GM21528 (cell line): ENCODE measurements at regions not wholly inside any gene's neighbourhood (a gene's known extent, or its start where the extent isn't known, plus 50 kb on each side); places are given as distances from the start of the nearest gene placed in this dataset.

Experiments used
- ATAC-seq: cut with Tn5 transposase; IDR thresholded peaks from one replicate; pipeline ENCODE4 v1.9.1; 2021; ENCODE audit warnings: mild to moderate bottlenecking, moderate library complexity; ENCODE audit not compliant: unreplicated experiment, low FRiP score

GRCh38 chr3:115323380-115323779 is 176.3 kb upstream of the ZBTB20 start:
- no peak for ATAC-seq

GRCh38 chr3:115324056-115324455 is 177.0 kb upstream of the ZBTB20 start:
- no peak for ATAC-seq

GRCh38 chr3:115325539-115325938 is 178.5 kb upstream of the ZBTB20 start:
- ATAC-seq, result no peak

GRCh38 chr3:115330430-115330829 is 183.3 kb upstream of the ZBTB20 start:
- no peak for ATAC-seq

- no peak for ATAC-seq
These were observed 185.9 kb upstream of the ZBTB20 start for GRCh38 chr3:115332998-115333397.

GRCh38 chr3:115336836-115337235 is 189.7 kb upstream of the ZBTB20 start:
- ATAC-seq, result no peak

GRCh38 chr3:115340586-115340985 is 193.5 kb upstream of the ZBTB20 start:
- no peak for ATAC-seq

GRCh38 chr3:115341208-115341607 is 194.1 kb upstream of the ZBTB20 start:
- no peak for ATAC-seq

- ATAC-seq, result no peak
These were observed 200.6 kb upstream of the ZBTB20 start for GRCh38 chr3:115347737-115348136.

GRCh38 chr3:115348412-115348811 is 201.3 kb upstream of the ZBTB20 start:
- ATAC-seq, result no peak

- no peak for ATAC-seq
These were observed 202.1 kb upstream of the ZBTB20 start for GRCh38 chr3:115348951-115349745.

- ATAC-seq, result no peak
These were observed 203.5 kb upstream of the ZBTB20 start for GRCh38 chr3:115350606-115351005.

- ATAC-seq, result no peak
These were observed 204.1 kb upstream of the ZBTB20 start for GRCh38 chr3:115351193-115351592.

- ATAC-seq, result no peak
These were observed 206.9 kb upstream of the ZBTB20 start for GRCh38 chr3:115354010-115354409.

GRCh38 chr3:115357456-115357855 is 210.4 kb upstream of the ZBTB20 start:
- ATAC-seq, result no peak

- peak; percentile 96 for ATAC-seq
These were observed 212.4 kb upstream of the ZBTB20 start for GRCh38 chr3:115359536-115359935.

GRCh38 chr3:115361806-115362205 is 214.7 kb upstream of the ZBTB20 start:
- no peak for ATAC-seq

GRCh38 chr3:115363071-115363470 is 216.0 kb upstream of the ZBTB20 start:
- ATAC-seq, result no peak

GRCh38 chr3:115369021-115369420 is 221.9 kb upstream of the ZBTB20 start:
- no peak for ATAC-seq

- no peak for ATAC-seq
These were observed 228.3 kb upstream of the ZBTB20 start for GRCh38 chr3:115375362-115375761.

- ATAC-seq, result no peak
These were observed 233.9 kb upstream of the ZBTB20 start for GRCh38 chr3:115380883-115381572.

GRCh38 chr3:115381573-115381912 is 234.5 kb upstream of the ZBTB20 start:
- ATAC-seq, result no peak
